Globus pallidus (tissue), 1 donor: ENCODE measurements at regions not wholly inside any gene's neighbourhood (a gene's known extent, or its start where the extent isn't known, plus 50 kb on each side); places are given as distances from the start of the nearest gene placed in this dataset.

Experiments used
- DNase-seq: peaks from one replicate; pipeline ENCODE4 v3.0.0-alpha.2; 2015; ENCODE audit warnings: low spot score

- DNase-seq = no peak
Measured at GRCh38 chr15:61742591-61742990, 317.7 kb downstream of the VPS13C start.

DNA sequence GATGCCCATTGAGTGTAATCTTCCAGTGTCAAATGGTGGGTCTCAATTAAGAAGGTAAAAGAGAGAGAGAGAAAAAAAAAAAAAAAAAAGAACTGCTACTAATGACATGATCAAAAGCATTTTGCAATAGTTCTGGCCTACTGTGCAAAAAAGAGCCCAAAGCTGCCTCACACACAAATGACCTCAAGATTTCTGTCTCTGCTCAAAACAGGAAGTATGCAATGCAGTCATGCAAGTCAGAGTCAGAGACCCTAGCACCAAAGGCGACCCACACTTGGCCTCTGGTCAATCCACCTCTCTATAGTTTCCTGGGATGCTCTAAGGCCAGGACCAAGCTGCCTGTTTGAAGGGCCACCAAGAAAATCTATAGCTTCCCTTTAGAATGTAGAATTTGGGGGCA is 323.5 kb downstream of the VPS13C start:
- no peak for DNase-seq

- no peak for DNase-seq
Measured at GRCh38 chr15:61731099-61731498, 329.1 kb downstream of the VPS13C start.

DNA sequence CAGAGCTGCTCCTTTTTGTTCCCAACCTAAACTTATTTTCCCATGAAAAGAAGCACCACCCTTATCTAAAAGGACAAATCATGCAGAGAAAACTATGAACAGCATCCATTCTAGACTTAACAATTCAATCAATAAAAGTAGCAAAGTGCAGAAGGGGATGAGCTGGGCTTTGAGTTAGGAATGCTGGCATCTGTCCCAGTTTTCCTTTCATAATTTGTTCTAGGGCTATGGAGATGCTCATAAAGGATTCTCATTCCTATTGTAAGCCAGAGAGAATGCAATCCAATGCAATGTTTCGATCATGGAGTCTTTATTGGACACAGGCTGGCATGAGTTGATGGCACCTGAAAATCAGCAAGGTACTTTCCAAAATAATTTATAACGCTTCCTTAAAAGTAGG is 330.6 kb downstream of the VPS13C start:
- no peak for DNase-seq

GRCh38 chr15:61726166-61726565 is 334.1 kb downstream of the VPS13C start:
- DNase-seq = no peak

DNA sequence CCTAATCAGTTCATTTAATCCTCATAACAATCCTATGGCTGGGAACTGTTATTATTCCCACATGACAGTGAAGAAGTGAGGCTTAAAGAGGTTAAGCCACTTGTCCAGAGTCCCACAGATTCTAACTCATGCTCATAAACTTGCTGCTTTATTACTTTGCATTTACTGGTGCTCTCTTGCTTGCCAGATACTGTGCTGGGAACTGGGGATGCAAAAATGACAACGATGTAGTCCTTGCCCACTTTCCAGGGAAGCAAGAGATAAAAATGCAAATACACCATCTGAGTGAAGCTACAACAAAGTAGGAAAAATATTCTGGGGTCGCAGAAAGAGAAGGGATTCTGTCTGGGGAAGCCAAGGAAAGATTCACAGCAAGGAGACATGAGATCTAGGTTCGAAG is 335.0 kb downstream of the VPS13C start:
- DNase-seq = no peak

GRCh38 chr15:61724251-61724939 is 335.9 kb downstream of the VPS13C start:
- no peak for DNase-seq

DNA sequence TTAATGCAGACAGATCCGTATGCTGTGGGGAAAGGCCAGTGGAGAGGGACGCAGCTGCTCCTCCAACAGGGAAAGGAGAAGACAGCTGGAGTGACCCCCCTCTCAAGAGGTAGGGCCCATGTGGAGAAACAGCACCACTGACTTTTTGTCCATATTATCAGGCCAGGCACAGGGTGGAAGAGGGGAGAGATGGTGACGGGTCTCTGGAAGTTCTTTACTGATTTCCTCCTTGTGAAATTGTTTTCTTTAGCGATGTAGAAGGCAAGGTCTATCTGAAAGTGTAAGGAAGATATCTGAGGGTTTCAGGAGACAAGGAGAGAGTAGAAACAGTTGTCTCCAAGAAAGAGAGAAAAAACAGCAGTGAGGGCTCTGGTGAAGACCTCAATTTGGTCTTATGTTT is 338.8 kb downstream of the VPS13C start:
- no peak for DNase-seq

DNA sequence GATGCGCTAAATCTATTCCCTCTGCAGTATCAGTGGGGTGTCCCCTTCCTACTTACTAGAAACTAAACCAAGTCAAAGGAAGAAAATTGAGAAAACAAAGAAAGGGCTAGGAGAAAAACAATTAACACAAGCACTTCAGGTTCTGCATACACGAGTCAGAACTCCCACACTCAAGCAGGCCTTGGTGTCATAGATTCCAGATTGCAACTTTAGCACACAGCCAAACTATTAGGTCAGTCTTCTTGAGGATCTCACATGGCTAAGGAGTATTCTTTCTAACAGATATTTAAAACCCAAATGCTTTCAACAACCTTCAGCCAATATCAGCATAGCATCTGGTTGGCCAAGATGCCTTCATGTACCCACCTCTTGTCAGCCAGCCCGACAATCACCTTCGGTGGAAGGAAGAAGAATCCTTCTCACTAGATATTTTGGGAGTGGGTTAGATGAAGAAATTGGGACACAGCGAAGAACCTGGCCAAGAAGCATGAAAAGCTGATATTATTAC is 340.0 kb downstream of the VPS13C start:
- no peak for DNase-seq

DNA sequence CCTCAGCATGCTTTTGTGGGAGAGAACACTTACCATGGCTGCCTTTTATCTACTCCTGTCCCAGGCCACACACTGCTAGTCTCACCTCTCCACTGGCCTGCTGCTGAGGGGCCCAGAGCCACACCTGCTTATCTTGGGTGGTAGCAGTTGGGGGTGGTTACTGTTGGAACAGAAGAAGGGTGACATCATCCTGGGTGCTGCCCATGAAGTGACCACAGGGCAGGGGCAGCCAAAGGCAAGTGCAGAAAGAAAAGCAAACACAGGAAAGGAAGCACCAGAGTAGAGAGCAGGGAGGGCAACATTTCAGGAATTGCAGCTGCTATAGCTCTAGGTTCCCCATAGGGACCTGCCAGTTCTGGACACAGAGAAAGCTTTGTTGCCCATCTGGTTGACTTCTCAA is 345.2 kb downstream of the VPS13C start:
- DNase-seq = no peak

- DNase-seq = peak; percentile 56
Measured at GRCh38 chr15:61712129-61712759, 348.0 kb downstream of the VPS13C start.

DNA sequence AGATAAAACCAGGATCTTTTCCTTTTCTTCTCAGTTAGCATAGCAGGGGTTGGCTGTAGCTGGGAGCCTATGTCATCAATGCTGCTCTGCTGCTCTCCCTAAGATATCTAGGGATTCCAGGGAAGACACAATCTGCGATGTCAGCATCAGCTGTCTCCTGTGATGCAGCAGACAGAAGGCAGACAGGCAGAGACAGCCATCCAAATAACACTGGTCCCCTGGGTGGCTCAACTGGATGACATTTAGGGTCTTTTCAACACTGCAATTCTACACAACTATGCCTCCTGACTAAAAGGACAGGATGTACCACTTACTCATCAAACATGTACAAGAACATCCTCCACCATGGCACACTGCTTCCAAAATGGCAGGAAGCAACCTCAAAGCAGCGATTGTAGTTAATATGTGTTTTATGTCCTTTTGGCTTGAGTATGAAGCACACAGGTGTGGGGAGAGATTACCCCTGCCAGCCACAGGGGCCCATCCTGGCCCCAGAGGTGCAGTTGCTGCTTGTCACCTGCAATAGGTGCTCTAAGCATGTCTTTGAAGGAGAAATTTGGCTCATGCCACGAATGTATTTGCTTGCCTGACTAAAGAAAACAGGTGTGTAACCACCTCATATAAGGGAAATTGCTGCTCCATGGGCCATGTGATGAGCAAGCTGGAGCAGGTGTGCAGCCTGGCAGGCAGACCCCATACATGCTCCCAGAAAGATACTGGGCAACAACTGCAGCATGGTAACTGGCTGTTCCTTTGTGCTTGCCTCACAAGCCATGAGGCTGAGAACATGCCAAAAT is 357.8 kb downstream of the VPS13C start:
- DNase-seq = no peak

- DNase-seq = no peak
Measured at GRCh38 chr15:61701455-61701854, 358.8 kb downstream of the VPS13C start.

GRCh38 chr15:61700803-61701202 is 359.4 kb downstream of the VPS13C start:
- DNase-seq = no peak

DNA sequence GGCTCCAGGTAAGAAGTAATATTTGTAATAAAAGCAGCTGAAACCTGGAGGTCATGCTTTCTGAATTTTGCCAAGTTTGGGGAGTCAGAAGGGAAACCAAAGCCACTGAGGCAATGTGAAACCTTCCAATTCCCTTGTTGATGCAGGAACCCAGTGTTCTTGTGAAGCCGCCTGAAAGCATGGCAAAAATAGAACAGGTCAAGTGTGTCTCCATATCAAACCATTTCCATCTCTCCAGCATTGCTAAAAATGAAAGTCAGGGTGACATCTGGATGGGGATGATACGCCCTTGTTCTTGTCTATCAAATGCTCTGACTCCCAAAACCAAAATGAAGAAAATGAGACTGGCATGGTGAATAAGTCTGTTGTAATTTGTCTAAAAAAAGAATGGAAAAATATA is 362.5 kb downstream of the VPS13C start:
- no peak for DNase-seq

DNA sequence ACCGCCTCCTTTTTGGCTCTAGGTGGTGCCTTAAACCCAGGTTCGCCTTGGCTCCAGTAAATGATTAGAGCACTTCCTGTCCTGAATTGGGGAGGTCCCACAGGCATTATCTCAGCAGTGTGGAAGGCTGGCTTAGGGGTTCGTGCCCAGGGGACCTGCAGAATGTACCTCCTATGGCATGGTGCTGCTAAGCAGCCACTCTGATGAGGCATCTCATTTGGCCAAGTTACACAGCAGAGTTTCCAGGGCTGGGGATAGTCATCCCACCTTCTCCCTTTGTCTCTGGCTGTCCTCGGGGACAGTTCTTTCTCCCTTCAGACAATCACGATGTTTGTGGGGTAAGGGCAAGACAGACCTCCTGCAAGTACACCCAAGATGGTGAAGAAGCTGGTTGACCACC is 371.2 kb downstream of the VPS13C start:
- no peak for DNase-seq

DNA sequence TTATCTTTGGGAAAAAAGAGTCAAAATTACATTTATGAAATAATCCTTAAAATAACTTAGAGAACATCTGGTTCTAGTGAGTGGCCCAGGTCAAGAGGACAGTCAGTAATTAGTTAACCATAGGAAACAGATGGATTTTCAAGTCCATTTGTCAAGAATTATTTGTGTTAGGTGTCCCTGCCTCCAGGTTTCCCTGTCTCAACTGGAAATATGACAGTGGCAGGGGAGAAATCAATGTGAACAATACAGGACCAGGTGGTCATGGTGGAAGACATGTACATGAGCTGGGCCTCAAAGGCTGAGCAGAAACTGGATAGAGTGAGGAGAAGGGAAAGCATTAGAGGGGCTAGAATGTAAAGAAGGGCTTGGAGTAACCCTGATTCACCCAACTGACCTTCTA is 372.6 kb downstream of the VPS13C start:
- no peak for DNase-seq

DNA sequence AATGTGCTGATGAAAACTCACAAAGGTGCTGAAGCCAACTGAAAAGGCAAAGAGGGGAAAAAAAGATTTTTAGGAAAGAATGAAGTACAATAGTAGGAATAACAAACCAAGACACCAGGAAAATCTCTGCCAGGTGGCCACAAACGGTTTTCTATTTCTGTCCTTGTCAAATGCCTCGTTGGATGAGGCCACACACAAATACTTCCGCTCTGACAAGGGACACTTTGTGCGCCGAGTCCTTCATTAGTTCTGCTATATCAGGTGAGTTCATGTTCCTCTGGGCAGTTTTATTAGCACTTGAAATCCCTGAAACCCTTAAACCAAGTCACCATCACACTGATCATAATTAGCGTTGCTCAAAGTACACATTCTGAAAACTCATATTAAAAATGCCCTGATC is 373.1 kb downstream of the VPS13C start:
- DNase-seq = no peak

DNA sequence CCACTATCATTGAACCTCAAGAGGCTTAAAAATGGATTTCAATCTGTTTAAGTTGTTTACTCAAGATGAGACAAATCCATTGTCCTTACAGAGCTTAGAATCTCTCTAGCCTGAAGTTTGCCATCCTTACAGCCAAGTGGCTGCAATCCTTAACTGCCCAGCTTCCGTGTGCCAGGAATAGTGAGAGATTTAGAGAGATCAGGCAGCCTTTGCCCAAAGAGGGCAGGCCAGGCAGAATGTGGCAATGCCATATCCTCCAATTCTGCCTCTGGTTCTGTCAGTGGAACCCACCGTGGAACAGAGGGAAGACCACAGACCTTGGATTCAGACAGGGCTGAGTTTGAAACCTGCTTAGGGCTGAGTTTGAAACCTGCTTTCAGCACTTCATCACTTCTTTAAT is 374.3 kb downstream of the VPS13C start:
- DNase-seq = no peak

GRCh38 chr15:61685534-61685933 is 374.7 kb downstream of the VPS13C start:
- DNase-seq = no peak

DNA sequence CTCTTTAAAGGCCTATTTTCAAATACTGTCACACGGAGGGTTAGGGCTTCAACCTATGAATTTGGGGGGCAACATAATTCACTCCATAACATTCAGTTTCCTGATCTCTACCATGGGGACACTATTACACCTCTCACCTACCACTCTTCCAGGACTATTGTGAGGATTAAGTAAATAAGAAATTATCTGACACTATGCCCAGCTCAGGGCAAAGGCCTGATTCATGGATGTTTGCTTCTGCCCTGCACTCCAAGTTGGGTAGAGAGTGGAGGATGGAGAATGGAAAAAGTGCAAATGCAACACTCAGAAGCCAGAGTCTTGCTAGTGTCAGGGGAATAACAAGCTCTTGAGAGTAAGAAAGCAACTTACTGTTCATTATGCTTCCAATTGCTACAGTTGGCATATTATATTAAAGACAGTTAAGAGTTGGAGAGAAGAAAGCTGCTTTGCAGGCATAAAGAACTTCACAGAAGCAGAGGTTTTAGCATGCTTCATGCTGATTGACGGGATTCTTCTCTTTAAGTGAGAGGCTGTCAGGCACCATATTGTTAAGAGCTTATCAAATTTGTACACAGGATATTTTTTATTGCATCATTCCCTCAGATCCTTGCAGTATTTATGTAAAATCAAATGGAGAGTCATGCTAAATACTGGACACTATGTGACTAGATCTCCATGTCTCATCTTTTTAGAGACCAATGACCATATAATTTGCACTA is 375.3 kb downstream of the VPS13C start:
- DNase-seq = no peak
